BLaER1 (cell line): ENCODE measurements at regions not wholly inside any gene's neighbourhood (a gene's known extent, or its start where the extent isn't known, plus 50 kb on each side); places are given as distances from the start of the nearest gene placed in this dataset.

ENCODE experiments used
- H3K27ac ChIP-seq: shearing (Covaris generic); formaldehyde crosslinking; 2 replicates; pipeline ENCODE4 v1.8.1; 2022
- H3K27me3 ChIP-seq: shearing (Covaris generic); formaldehyde crosslinking; 2 replicates; pipeline ENCODE4 v1.8.1; 2022
- H3K36me3 ChIP-seq: shearing (Covaris generic); formaldehyde crosslinking; 2 replicates; pipeline ENCODE4 v1.8.1; 2022
- H3K4me1 ChIP-seq: shearing (Covaris generic); formaldehyde crosslinking; 2 replicates; pipeline ENCODE4 v1.8.1; 2022
- H3K4me2 ChIP-seq: shearing (Covaris generic); formaldehyde crosslinking; 2 replicates; pipeline ENCODE4 v1.8.1; 2022
- H3K4me3 ChIP-seq: shearing (Covaris generic); formaldehyde crosslinking; 2 replicates; pipeline ENCODE4 v1.8.1; 2022
- H3K9ac ChIP-seq: shearing (Covaris generic); formaldehyde crosslinking; 2 replicates; pipeline ENCODE4 v1.8.1; 2022
- H3K9me3 ChIP-seq: shearing (Covaris generic); formaldehyde crosslinking; 2 replicates; pipeline ENCODE4 v1.8.1; 2022
- H4K20me1 ChIP-seq: shearing (Covaris generic); formaldehyde crosslinking; 2 replicates; pipeline ENCODE4 v1.8.1; 2022
- Cebpa-rat ChIP-seq: shearing (Covaris generic); IDR thresholded peaks from 2 replicates; pipeline ENCODE4 v1.8.1; 2022

DNA sequence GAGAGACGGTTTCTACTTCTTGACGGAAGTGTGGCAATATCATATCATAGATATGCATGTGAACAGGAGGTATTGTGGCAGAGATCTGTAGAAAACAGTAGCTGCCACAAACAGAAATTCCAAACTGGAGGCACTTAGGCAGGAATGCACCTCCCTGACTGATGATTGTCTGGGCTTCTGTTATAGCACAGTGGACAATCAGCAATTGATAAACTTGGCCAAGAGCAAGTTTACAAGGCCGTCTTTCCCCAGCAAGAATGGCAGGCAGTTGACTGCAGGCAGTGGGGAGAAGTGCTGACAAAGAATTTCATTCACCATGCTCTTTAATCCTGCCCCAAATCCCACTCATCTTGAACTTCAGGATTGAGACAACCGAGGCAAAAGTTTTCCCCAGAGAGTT lies 114.4 kb upstream of the STOX2 start:
- TF ChIP-seq Cebpa-rat: no peak

DNA sequence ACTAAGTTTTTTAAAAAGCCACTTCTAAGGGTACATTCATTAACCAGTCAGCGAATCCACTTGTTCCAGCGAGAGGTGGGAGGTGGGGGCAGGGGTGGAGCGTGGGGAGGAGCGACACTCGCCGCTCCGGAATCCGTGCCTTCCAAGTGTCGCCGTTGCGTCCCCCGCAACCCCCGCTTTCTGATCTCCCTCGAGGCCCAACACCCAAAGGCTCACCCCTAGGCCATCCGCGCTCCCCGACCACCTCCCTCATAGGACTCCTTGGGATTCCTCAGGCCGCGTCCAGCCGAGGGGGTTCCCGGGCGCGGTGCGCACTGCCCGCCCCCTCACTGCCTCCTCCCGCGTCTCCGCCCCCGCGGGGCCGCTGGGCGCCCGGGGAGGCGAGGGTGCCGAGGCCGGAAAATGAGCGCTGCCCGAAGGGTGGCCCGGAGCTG lies 108.1 kb upstream of the STOX2 start:
- Histone ChIP-seq H3K9ac (no peak overlapping the region), H3K36me3 (peaks cover 4% of the 10 kb centered on the region; the same call in 1 of the 2 replicates), H4K20me1 (no peaks in the 10 kb centered on the region), H3K9me3 (peaks cover 60% of the 10 kb centered on the region), H3K4me3 (peak overlapping the region; percentile 49; the same call in 1 of the 2 replicates), H3K27ac (no peak overlapping the region), H3K4me1 (no peaks in the 10 kb centered on the region), H3K27me3 (peaks cover 38% of the 10 kb centered on the region), H3K4me2 (no peak overlapping the region)
- no peak for TF ChIP-seq Cebpa-rat

More for the DNA sequence above, 114.4 kb upstream of the STOX2 start:
- Histone ChIP-seq H3K4me1 (no peaks in the 10 kb centered on the region), H3K4me3 (no peak overlapping the region), H3K27ac (no peak overlapping the region), H3K36me3 (no peaks in the 10 kb centered on the region), H3K4me2 (no peak overlapping the region), H3K9ac (no peak overlapping the region), H3K27me3 (no peaks in the 10 kb centered on the region), H4K20me1 (no peaks in the 10 kb centered on the region), H3K9me3 (peaks cover 27% of the 10 kb centered on the region)

DNA sequence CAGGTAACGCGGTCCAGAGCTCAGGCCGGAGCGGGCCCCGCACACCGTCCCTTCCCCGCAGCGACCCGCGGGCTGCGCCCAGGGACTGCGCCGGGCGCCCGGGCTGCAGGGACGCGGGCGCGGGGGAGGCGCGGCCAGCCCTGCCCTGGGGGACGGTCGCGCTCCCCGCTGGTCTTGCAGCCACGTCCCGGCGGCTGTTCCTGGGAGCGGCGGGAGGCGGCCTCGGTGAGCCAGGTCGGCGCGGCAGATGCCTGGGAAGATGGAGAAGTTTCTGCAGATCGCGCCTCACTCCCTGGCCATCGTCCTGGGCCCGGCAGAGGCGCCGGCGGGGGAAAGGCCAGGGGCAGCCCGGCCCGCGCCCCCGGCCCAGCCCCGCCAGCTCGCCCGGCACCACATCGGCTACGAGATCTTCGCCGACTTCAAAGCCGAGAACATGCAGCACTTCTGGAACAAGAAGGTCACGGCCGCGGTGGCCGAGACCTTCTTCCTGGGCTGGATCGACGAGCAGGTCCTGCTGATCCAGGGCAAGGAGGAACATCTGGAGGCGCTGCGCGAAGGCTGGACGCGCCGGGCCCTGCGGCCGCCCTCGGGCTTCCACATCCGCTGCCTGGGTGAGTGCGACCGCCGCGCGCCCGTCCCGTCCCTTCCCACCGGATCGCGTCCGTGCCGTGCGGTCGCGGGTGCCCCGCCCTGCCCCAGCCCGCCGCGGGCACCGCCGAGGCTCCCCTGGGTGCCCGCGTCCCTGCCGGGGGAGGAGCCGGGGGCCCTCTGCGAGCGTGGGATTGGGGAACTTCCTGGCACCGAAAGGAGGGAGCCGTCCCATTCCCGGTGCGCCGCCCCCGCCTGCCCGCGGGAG lies 107.4 kb upstream of the STOX2 start:
- Histone ChIP-seq H3K9ac (no peak overlapping the region), H4K20me1 (no peaks in the 10 kb centered on the region), H3K27ac (no peak overlapping the region), H3K36me3 (peaks cover 4% of the 10 kb centered on the region; the same call in 1 of the 2 replicates), H3K9me3 (peaks cover 59% of the 10 kb centered on the region), H3K27me3 (peaks cover 38% of the 10 kb centered on the region), H3K4me3 (peak overlapping the region; percentile 49), H3K4me2 (no peak overlapping the region), H3K4me1 (no peaks in the 10 kb centered on the region)
- no peak for TF ChIP-seq Cebpa-rat

DNA sequence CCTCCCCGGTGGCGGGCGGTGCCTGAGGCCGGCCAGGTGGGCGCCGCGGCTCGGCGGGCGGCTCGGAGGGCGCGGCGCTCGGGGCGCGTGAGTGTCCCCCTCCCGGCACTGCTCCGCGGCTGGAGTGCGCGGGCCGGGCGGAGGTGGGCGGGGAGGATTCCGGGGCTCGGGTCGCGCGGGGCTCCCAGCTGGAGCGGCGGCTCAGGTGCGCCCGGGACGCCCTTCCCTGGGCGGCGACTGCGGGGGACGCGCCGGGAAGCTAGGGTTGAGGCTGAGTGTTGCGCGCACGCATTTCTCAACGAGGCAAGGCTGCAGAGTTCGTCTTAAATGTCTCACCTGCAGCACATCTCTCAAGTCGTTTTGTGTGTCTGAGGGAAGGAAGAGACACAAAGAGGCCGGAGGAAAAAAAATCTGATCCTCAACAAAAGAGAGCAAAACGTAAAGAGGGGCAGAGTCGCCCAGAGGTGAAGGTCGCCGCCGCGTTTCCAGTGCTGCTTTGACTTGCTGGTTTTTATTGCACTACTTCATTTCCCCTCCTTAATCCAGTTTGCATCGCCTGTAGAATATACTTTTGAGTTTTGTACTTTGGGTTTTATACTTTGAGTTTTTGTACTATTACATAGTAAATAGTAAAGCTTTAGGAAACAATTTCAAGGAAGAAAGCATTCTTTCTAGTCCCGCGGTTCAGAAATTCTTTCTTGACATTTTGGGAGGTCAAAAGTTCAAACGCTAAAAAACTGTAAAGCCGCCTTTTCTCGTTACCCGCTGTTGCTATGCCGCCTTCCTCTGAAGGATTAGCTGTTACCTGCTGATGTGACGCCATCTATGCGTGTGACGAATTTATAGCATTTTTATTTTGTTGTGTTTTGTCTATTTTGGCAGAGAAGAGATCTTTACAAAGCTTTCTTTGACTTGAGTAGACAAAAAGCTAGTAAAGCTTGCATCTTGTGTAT lies 106.5 kb upstream of the STOX2 start:
- Histone ChIP-seq H4K20me1 (no peaks in the 10 kb centered on the region), H3K27me3 (peaks cover 38% of the 10 kb centered on the region), H3K36me3 (peaks cover 4% of the 10 kb centered on the region; the same call in 1 of the 2 replicates), H3K4me1 (no peaks in the 10 kb centered on the region), H3K27ac (no peak overlapping the region), H3K4me3 (peak overlapping the region; percentile 49), H3K9ac (no peak overlapping the region), H3K4me2 (no peak overlapping the region), H3K9me3 (peaks cover 50% of the 10 kb centered on the region)
- TF ChIP-seq Cebpa-rat: no peak

DNA sequence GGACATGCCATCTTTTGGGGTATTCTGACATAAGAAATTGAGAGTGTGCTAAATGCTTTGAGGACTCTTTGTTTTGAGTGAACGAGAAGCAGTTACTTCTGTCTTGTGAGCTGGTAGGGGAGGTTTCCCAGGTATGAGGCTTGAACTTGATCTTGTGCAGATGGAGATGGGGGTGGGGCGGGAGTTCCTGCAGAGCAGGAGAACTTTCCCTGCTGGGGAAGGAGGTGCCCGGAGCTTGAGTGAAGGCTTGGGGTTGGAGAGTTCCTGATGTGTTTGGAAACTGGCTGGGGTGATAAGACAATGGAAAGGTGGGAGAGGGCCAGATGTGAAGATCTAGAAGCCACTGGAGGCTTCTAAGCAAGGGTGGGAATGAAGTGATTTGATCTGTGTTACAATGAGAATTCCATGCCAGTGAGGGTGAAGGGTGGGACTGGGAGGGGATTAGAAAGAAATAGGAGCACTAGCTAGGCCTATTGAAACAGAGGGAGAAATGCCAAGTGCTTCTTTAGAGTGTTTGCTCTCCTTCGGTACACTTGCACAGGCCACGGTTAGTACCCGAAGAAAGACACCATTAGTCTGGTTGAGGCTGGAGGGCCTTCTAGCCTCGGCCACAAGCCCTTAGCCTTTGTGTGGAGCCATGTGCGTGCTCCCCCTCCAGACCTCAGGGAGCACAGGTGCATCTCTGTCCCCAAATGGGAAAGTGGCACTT lies 103.5 kb upstream of the STOX2 start:
- Histone ChIP-seq H3K9me3 (peaks cover 24% of the 10 kb centered on the region), H3K4me3 (no peak overlapping the region), H3K9ac (no peak overlapping the region), H3K27ac (no peak overlapping the region), H3K27me3 (peaks cover 38% of the 10 kb centered on the region), H3K4me1 (no peaks in the 10 kb centered on the region), H3K36me3 (peaks cover 4% of the 10 kb centered on the region; the same call in 1 of the 2 replicates), H3K4me2 (no peak overlapping the region), H4K20me1 (no peaks in the 10 kb centered on the region)
- TF ChIP-seq Cebpa-rat: no peak

DNA sequence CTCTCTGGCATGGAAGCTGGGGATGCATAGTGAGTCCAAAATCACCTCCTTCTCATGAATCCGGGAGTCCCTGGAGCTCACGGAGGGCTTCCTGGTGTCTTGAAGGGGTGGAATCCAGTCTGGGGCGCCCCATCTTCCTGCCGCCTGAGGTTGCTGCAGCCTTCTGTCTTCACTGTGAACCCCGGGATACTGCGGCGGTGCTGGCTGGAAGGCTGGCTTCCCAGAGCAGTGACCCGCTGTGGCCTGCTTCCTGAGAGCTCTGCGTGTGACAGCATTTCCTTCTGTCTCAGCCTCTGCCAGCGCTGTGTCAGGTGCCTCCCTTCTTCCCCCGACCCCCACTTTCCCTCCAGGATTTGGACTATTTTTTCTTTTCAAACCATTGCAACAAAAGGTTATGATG lies 98.8 kb upstream of the STOX2 start:
- no peak overlapping the region for H3K27ac ChIP-seq
- H3K4me1 ChIP-seq: no peaks in the 10 kb centered on the region
- H3K4me3 ChIP-seq: no peak overlapping the region
- no peak overlapping the region for H3K9ac ChIP-seq
- no peaks in the 10 kb centered on the region for H3K9me3 ChIP-seq
- no peaks in the 10 kb centered on the region for H3K27me3 ChIP-seq
- no peak for TF ChIP-seq Cebpa-rat
- H3K4me2 ChIP-seq: no peak overlapping the region
- H3K36me3 ChIP-seq: no peaks in the 10 kb centered on the region
- H4K20me1 ChIP-seq: no peaks in the 10 kb centered on the region

DNA sequence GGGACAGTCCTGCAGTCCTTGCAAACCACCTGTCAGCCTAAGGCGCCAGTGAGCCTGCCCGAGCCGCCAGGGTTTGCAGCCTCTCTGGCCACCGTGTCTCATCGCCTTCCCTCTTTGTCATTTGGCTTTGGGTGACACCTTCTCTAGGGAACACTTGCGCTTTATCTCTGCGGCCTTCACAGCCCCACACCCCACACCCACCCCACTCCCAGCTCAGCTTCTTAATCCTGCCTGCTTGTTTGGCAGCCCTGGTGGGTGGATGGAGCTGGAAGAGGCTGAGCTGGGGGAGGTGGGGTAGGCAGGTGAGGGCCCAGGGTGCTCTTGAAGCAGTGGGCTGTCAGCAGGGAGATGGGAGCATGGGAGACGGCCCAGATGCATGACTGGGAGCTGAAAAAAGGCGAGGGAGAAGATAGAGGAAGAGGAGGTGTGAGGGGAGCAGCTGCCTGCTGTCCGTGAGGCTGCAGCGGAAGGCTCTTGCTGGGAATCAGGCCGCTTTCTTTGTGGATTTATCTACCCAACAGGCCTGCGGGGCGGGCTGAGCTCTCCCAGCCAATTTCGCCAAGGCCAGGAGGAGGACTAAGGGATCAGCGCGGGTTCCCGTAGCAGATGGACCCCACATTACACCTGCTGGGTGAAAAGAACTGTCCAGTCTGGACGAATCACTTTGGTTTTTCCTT lies 97.5 kb upstream of the STOX2 start:
- H3K27ac ChIP-seq: no peak overlapping the region
- no peak overlapping the region for H3K4me3 ChIP-seq
- no peaks in the 10 kb centered on the region for H3K36me3 ChIP-seq
- no peaks in the 10 kb centered on the region for H3K4me1 ChIP-seq
- no peak overlapping the region for H3K4me2 ChIP-seq
- H3K9ac ChIP-seq: no peak overlapping the region
- TF ChIP-seq Cebpa-rat: no peak
- H4K20me1 ChIP-seq: no peaks in the 10 kb centered on the region
- H3K9me3 ChIP-seq: no peaks in the 10 kb centered on the region
- no peaks in the 10 kb centered on the region for H3K27me3 ChIP-seq

DNA sequence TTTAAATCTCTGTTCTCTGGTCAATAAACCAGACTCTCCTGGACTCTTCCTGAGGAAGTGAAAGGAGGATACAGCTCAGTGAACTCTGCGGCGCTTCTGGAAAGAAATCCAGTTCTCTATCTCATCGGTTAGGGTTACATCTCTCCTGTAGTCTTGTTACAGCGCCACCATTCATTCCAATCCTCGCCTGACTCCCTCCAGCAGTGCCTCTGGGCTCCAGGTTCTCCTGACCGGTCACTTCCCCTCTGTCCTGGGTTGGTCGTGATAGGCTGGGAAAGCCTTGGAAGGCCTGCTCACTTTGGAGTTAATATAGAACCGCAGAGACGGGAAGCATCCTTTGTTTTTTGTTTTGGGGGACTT lies 97.0 kb upstream of the STOX2 start:
- H3K4me1 ChIP-seq: no peaks in the 10 kb centered on the region
- no peak for TF ChIP-seq Cebpa-rat
- H3K27me3 ChIP-seq: no peaks in the 10 kb centered on the region
- H3K9ac ChIP-seq: no peak overlapping the region
- no peak overlapping the region for H3K4me2 ChIP-seq
- H4K20me1 ChIP-seq: no peaks in the 10 kb centered on the region
- no peak overlapping the region for H3K4me3 ChIP-seq
- no peak overlapping the region for H3K27ac ChIP-seq
- H3K36me3 ChIP-seq: no peaks in the 10 kb centered on the region
- H3K9me3 ChIP-seq: no peaks in the 10 kb centered on the region

DNA sequence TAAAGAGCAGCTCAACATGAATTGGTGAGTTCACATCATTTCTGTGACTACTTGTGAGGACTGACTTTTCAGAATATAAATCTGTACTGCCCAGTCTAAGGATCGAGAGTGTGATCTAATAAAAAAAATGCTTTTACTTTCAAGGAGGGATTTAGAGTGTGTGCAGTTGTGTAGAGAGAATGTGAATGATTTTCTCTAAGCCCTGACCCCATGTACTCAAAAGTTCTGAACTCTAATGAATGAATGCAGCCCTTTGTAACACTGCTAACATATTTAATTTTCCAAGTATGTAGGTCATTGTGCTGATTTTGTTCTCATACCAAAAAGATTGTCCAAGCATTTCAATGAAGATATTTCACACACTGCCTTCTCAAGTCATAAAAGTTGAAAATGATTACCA lies 92.5 kb upstream of the STOX2 start:
- Histone ChIP-seq H3K4me2 (no peak overlapping the region), H3K27ac (no peak overlapping the region), H4K20me1 (no peaks in the 10 kb centered on the region), H3K4me3 (no peak overlapping the region), H3K27me3 (no peaks in the 10 kb centered on the region), H3K9me3 (no peaks in the 10 kb centered on the region), H3K9ac (no peak overlapping the region), H3K36me3 (no peaks in the 10 kb centered on the region), H3K4me1 (no peaks in the 10 kb centered on the region)
- no peak for TF ChIP-seq Cebpa-rat
